ENCODE measurements at regions not wholly inside any gene's neighbourhood (a gene's known extent, or its start where the extent isn't known, plus 50 kb on each side); places are given as distances from the start of the nearest gene placed in this dataset.

DNA sequence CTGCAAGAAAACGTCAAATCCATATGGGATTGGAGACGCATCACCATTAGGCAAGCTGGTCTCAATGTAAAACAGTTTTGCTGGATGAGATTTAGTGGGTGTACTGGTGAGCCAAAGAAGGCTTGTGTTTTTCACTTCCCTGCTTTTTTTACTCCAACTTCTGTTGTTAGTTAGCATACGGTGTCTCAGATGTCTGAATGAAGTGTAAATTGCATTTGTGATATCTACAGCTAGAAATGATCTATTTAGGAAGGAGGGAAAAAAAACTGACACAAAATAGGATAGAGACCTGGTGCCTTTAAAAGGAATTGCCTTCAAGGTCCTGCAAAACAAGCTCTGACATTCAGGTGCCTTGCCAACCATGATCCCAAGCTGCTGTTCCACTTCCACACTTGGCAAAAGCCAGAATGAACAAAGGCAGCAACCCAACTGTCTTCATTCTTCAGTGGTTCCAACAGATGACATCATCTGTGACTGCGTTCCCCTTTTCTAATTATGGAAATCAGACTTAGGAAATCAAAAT lies 104.2 kb upstream of the RAI14 start:
- TF ChIP-seq GATA3 (IDR thresholded peaks at IDR 0.05; ENCODE audit: low read depth, low read length), result no peak
- no peak for TF ChIP-seq GATA2 (IDR thresholded peaks at IDR 0.05; ENCODE audit: low read depth, low read length)

Measured in SH-SY5Y (cell line).